Right ventricle myocardium superior (tissue), 1 donor: ENCODE measurements at regions not wholly inside any gene's neighbourhood (a gene's known extent, or its start where the extent isn't known, plus 50 kb on each side); places are given as distances from the start of the nearest gene placed in this dataset.

Source experiments
- ATAC-seq: fragments of 200-7000 bp; cut with Tn5 transposase; one replicate; pipeline ENCODE4 v1.9.1; 2020; ENCODE audit warnings: mild to moderate bottlenecking; ENCODE audit not compliant: poor library complexity
- DNase-seq: peaks from one replicate; pipeline ENCODE4 v3.0.0-alpha.2; 2020
- intact Hi-C: fragments of 100-400 bp; cut with DNase I; formaldehyde crosslinking; loops from one replicate; pipeline ENCODE4 v1.11.2; 2022
- donor health status: DM: no; HTN: yes; CAD: no; lungs with severe emphysema.

DNA sequence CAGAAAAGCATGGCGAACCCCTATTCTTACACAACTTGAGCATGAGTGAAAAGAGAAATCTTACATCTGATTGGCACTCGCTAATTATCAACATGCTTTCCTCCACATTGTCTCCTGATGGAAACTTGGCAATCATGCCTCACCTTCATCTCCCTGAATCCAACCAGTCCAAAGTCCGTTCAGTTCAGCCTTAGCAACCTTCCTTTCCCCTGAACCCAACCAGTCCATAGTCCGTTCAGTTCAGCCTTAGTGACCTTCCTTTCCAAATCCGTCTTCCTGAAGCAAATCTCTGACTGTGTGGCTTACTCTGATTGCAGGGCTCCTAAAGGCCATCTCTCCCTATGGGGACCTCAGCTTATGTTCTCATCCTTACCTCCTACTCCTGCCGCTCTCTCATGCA, 538.3 kb upstream of the CLINT1 start:
- intact Hi-C loops, result no loop called here
- ATAC-seq, result no peak
- no peak for DNase-seq

DNA sequence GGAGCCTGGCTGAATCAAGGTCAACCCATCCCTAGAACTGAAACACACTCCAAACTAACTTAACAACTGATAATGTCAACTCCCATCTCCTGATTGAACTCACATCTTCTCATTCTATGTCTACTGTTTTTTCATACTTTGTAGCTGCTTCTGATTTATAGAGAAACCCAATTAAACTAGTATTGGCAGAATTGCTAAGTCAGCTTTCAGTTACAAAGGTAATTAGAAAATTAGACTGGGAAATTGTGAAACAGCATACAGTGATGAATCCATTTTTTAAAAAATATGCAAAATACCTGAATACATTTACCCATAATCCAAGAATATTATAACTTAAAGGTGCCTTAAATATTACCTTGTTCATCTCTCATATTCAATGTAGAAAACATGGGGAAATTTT, 535.2 kb upstream of the CLINT1 start:
- ATAC-seq, result no peak
- DNase-seq, result no peak
- intact Hi-C loops, result no loop called here

DNA sequence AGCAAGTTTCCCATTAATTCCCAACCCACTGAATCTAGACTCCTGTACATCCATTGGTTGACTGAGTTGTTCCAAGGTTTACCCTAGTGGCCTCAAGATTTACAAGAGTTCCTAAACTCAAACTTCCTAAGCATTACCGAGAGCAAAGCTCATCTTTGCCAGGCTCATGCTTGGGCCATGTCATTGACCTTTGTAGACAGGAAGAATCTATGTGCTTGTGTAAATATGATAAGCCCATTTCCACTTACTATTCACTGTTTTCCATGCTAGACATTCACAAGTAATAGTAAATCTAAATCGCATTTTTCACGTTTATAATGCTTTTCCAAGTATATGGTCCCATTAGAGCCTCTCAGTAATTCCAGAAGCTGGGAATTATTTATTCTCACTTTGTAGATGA, 534.5 kb upstream of the CLINT1 start:
- DNase-seq (no peak), ATAC-seq (no peak)
- intact Hi-C loops, result no loop called here

DNA sequence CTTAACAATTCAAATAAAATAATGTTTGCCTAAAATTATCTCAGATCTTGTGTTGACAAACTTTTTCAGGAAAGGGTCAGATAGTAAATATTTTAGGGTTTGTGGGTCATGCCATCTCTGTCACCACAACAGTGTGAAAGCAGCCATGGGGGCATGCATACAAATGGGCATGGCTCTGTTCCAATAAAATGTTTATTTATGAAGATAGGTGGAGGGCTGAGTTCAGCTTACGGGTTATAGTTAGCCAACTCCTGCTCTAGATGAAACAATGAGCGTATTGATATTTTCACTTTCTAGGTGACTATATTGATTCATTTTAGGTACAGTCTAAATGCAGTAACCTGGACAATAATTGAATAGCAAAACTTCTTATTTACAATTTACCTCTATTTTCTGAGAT, 533.8 kb upstream of the CLINT1 start:
- DNase-seq, result no peak
- no peak for ATAC-seq
- intact Hi-C loops, result no loop called here

DNA sequence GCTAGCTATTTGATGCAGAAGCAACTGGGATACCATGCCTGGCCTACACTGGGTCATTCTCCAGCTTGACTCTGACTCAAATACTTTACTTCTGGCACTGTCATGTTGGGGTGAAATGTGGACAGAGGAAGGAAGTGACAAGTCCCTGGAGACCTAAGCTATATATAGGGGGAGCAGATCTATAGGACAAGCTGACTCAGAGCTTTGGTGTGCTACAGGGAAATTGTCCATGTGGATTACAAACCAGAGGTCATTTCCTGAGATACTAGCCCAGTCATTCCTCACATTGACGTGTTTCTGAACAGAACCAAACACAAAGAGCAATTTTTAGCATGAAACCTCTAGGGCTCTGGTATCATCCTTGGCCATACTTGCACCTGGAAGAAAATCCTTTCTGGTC, 531.6 kb upstream of the CLINT1 start:
- intact Hi-C loops, result no loop called here
- DNase-seq (no peak), ATAC-seq (no peak)

- ATAC-seq, result no peak
- intact Hi-C loops, result no loop called here
- DNase-seq, result no peak
These were observed 530.8 kb upstream of the CLINT1 start for GRCh38 chr5:158389786-158390185.

- no peak for ATAC-seq
- intact Hi-C loops, result no loop called here
- no peak for DNase-seq
These were observed 529.1 kb upstream of the CLINT1 start for GRCh38 chr5:158388021-158388420.

DNA sequence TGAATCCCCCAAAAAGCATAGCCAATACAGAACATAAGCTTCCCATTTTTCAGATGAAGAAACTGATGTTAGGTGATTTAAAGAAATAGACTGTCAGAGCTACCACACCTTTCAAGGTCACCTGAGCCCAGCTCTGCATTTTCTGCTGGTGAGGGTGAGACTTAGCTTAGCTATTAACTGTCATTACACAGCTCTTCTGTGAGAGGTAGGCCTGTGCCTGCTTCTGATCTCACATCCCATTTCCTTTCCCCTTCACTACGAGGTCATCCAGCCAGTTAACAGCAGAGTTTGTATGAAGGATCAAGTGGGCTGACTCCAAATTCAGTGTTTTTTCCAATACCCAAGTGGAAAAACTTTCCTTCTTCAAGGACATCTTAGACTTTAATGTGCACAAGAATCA, 528.6 kb upstream of the CLINT1 start:
- ATAC-seq, result no peak
- DNase-seq, result no peak
- intact Hi-C loops, result no loop called here

DNA sequence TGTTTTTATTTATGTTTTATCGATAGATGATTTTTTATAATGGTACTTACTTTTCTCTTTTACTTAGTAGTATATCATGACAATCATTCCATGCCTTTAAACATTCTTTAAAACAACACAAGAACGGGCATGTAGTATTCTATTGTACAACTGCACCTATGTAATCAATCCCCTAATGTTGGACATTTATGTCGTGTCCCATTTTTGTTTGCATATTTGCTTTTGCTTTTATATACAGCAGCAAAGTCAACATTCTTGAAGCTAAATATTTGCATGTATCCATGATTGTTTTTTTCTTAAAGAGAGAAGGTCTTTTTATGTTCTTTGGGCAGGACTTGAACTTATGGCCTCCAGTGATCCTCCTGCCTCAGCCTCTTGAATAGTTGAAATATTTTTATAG, 527.0 kb upstream of the CLINT1 start:
- intact Hi-C loops, result no loop called here
- ATAC-seq (no peak), DNase-seq (no peak)

GRCh38 chr5:158384535-158385481, 525.9 kb upstream of the CLINT1 start:
- DNase-seq, result no peak
- intact Hi-C loops, result no loop called here

DNA sequence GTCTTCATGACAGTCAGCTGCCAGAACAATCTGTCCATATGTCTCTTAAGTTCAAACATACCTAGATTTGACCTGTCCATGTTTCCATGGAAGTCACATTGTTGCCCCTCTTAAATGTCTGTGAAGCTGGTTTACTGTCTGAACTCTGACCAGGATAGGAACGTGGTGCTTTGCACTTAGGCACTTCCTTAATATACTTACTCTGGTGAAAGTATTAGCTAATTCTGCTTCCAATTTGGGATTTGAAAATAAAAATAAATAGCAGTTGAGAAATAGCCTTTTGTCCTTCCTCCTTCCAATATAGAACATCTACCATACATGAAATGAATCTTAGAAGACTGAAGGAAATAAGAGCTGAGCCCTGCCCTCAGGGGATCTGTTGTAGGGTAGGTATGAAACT, 524.5 kb upstream of the CLINT1 start:
- DNase-seq (no peak), ATAC-seq (peak; percentile 18)
- intact Hi-C loops, result no loop called here

More at GRCh38 chr5:158384535-158385481, 525.9 kb upstream of the CLINT1 start:
- ATAC-seq, result peak; percentile 54

GRCh38 chr5:158382473-158382872, 523.5 kb upstream of the CLINT1 start:
- ATAC-seq, result peak; percentile 90

GRCh38 chr5:158381614-158382160, 522.7 kb upstream of the CLINT1 start:
- ATAC-seq (peak; percentile 18), DNase-seq (no peak)
- intact Hi-C loops, result no loop called here

More at GRCh38 chr5:158382473-158382872, 523.5 kb upstream of the CLINT1 start:
- intact Hi-C loops, result no loop called here
- DNase-seq, result peak; percentile 73

GRCh38 chr5:158380661-158381060, 521.7 kb upstream of the CLINT1 start:
- intact Hi-C loops, result no loop called here
- ATAC-seq, result no peak
- no peak for DNase-seq

DNA sequence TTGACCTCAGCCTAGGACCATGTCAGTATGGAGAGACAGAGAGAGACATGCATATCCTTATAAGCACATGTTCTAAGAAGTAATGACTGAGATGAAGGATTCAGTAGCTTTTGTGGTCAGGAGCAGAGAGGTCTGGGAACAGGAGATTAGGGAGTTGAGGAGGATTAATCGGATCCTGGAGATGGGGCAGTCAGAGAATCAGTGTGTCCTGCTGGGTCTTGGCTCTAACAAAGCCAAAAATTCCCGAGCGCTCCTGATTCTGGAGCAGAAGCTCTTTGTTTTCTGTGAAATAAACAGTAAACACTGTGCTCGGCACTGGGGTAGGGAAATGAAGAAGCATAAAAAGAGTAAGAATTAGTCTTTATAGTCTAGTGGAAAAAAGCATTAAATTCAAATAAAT, 520.0 kb upstream of the CLINT1 start:
- ATAC-seq, result no peak
- intact Hi-C loops, result no loop called here
- DNase-seq, result no peak

DNA sequence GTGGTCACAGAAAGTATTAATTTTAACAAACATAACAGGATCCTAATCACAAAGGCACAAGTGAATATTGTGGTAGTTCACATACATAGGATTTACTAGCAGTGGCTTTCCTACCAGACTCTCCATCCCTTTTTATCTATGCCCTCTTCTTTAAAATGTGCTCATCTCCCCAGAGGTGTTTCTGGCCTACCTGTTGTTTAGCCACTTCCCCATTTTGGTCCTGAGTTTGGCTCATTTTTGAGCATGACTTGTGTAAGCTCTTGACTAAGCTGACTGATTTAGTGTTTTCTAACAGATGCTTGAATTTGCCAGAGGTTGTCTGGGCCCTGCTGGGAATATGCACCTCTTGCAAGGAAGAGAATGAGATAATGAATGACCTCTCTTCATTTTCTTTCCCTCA, 517.7 kb upstream of the CLINT1 start:
- DNase-seq (no peak), ATAC-seq (no peak)
- intact Hi-C loops, result no loop called here

DNA sequence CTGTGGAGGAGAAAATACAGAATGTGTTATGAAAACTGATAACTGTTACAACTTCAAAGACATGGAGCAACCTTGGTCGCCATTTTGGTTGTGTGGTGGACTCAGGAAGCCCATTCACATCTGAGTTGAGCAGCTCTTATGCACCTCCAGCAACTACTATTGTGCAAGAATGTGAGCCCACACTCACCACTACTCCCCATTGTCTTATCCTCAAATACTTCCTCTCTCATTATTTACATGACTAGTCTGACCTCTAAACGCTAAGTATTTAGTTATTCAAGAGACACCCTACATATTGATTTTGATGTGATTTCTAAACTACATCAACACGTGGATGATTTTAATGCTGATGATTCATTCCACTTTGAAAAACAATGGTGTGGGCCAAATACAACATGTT, 516.6 kb upstream of the CLINT1 start:
- no peak for DNase-seq
- ATAC-seq, result no peak
- intact Hi-C loops, result no loop called here

- ATAC-seq (no peak), DNase-seq (no peak)
- intact Hi-C loops, result no loop called here
These were observed 514.9 kb upstream of the CLINT1 start for GRCh38 chr5:158373608-158374395.

DNA sequence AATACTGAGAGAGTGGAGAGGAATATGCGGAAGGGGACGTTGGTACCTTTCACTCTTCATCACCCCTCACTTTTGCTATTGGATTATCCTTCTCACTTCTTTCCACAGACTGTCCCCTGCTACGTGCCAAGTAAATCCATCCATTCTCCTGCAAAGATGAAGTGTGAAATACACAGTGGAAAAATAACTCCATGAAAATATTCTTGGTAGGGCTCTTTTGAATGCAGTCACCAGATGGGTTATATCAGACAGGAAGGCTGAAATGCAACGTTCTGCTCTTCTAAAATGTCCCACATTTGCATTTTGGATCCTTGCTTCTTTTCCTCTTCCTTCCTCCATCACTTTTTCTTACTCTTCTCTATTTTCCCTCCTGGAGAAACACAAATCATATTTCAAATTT, 510.3 kb upstream of the CLINT1 start:
- intact Hi-C loops, result no loop called here
- DNase-seq, result no peak
- ATAC-seq, result no peak

DNA sequence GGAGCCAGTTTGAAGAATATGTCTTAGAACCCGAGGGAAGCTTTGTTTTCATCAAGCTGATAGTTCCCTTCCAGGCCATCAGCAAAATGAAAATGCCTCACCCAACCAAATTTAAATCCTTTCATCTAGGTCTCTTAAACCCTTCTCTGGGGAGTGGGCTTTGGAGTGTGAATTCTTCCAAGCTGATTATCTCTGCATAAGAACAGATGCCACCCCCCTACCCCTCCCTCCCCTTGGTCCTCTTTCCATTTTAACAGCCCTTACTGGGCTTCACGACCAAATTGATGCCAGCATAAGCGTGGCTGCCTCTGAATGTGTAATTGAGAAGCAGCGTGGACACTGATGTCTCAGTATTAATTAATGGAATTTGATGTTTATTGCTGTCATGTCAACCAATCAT, 509.7 kb upstream of the CLINT1 start:
- intact Hi-C loops, result no loop called here
- DNase-seq (no peak), ATAC-seq (no peak)
